ENCODE measurements at regions not wholly inside any gene's neighbourhood (a gene's known extent, or its start where the extent isn't known, plus 50 kb on each side); places are given as distances from the start of the nearest gene placed in this dataset.

DNA sequence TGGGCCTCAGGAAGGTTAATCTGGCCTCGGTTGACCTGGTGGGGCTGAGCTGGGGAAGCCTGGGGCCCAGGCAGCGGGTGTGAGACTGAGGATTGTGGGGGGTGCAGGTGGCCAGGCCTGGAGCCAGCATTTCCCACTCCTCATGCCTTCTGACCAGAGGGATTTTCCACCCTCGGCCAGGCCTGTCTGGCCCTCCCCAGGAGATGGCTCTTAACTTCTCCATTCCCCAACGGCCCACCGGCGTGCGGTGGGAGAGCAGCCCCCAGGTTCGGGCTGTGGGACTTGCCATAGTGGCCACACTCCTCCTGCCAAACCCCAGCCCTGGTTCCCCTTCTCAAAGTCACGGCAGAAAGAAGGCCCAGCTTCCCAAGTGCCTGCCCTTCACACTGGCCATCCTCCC lies 126.5 kb upstream of the RUNX3 start:
- H3K27ac Mint-ChIP-seq: no peak overlapping the region
- H3K36me3 ChIP-seq (ENCODE audit: control insufficient read depth, insufficient read depth, low read length): no peaks in the 10 kb centered on the region
- 92 to 95% methylated on average over 7 to 9 of the region's 9 CpGs for whole genome bisulfite sequencing, 2 experiments (ENCODE audit: insufficient coverage in 1 of 2, insufficient read length in 1 of 2)
- no peak overlapping the region for H3K9ac ChIP-seq (ENCODE audit: extremely low read depth, low read length, poor library complexity, severe bottlenecking)
- TF ChIP-seq, protein P1, sequence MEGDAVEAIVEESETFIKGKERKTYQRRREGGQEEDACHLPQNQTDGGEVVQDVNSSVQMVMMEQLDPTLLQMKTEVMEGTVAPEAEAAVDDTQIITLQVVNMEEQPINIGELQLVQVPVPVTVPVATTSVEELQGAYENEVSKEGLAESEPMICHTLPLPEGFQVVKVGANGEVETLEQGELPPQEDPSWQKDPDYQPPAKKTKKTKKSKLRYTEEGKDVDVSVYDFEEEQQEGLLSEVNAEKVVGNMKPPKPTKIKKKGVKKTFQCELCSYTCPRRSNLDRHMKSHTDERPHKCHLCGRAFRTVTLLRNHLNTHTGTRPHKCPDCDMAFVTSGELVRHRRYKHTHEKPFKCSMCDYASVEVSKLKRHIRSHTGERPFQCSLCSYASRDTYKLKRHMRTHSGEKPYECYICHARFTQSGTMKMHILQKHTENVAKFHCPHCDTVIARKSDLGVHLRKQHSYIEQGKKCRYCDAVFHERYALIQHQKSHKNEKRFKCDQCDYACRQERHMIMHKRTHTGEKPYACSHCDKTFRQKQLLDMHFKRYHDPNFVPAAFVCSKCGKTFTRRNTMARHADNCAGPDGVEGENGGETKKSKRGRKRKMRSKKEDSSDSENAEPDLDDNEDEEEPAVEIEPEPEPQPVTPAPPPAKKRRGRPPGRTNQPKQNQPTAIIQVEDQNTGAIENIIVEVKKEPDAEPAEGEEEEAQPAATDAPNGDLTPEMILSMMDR (conservative IDR thresholded peaks at IDR 0.05): no peak
- H3K9me3 ChIP-seq (ENCODE audit: control insufficient read depth, low read length): no peaks in the 10 kb centered on the region
- no peaks in the 10 kb centered on the region for H3K9me3 Mint-ChIP-seq
- no peaks in the 10 kb centered on the region for H3K27me3 ChIP-seq (ENCODE audit: control insufficient read depth, insufficient read depth, low read length, poor library complexity, severe bottlenecking)
- no peaks in the 10 kb centered on the region for H3K4me1 ChIP-seq (ENCODE audit: control insufficient read depth, insufficient read depth, low read length)
- peaks cover 2% of the 10 kb centered on the region for H3K27me3 Mint-ChIP-seq (ENCODE audit: insufficient read depth)
- H3K36me3 Mint-ChIP-seq (ENCODE audit: low read depth): no peaks in the 10 kb centered on the region
- no peak for DNase-seq
- H3K4me3 ChIP-seq (ENCODE audit: low read length): no peak overlapping the region
- H3K27ac ChIP-seq (ENCODE audit: low read depth, low read length): no peak overlapping the region
- peaks cover 13% of the 10 kb centered on the region for H3K4me1 Mint-ChIP-seq
- no peak overlapping the region for H3K4me3 Mint-ChIP-seq

DNA sequence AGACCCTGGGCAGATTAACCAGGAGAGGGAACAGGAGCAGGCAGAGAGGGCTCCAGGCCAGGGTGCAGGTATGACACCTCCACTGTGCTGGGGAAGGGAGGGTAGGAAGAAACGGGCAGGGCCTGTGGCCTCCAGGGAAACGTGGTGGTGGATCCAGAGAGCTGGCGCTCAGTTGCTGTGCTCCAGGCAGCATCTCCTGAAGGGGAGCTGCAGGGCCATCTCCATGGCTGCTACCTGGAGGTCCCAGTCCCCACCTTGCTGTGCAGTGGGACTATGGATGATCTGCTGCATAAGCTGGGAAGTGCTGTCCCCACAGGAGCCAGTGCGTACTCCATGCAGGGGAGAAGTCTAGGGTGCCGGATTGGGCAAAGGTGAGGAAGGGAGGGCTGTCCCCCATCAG lies 125.9 kb upstream of the RUNX3 start:
- no peak overlapping the region for H3K9ac ChIP-seq (ENCODE audit: extremely low read depth, low read length, poor library complexity, severe bottlenecking)
- 86 to 90% methylated on average over 4 to 5 of the region's 5 CpGs for WGBS, 2 experiments (ENCODE audit: insufficient coverage in 1 of 2, insufficient read length in 1 of 2)
- Mint-ChIP-seq H3K4me1 (peaks cover 13% of the 10 kb centered on the region), H3K9me3 (no peaks in the 10 kb centered on the region), H3K4me3 (no peak overlapping the region), H3K36me3 (ENCODE audit: low read depth) (no peaks in the 10 kb centered on the region), H3K27ac (no peak overlapping the region), H3K27me3 (ENCODE audit: insufficient read depth) (peaks cover 2% of the 10 kb centered on the region)
- TF ChIP-seq, protein P1 (conservative IDR thresholded peaks at IDR 0.05): no peak
- H3K36me3 ChIP-seq (ENCODE audit: control insufficient read depth, insufficient read depth, low read length): no peaks in the 10 kb centered on the region
- H3K4me1 ChIP-seq (ENCODE audit: control insufficient read depth, insufficient read depth, low read length): no peaks in the 10 kb centered on the region
- H3K4me3 ChIP-seq (ENCODE audit: low read length): no peak overlapping the region
- no peaks in the 10 kb centered on the region for H3K9me3 ChIP-seq (ENCODE audit: control insufficient read depth, low read length)
- H3K27me3 ChIP-seq (ENCODE audit: control insufficient read depth, insufficient read depth, low read length, poor library complexity, severe bottlenecking): no peaks in the 10 kb centered on the region
- DNase-seq: no peak
- no peak overlapping the region for H3K27ac ChIP-seq (ENCODE audit: low read depth, low read length)

DNA sequence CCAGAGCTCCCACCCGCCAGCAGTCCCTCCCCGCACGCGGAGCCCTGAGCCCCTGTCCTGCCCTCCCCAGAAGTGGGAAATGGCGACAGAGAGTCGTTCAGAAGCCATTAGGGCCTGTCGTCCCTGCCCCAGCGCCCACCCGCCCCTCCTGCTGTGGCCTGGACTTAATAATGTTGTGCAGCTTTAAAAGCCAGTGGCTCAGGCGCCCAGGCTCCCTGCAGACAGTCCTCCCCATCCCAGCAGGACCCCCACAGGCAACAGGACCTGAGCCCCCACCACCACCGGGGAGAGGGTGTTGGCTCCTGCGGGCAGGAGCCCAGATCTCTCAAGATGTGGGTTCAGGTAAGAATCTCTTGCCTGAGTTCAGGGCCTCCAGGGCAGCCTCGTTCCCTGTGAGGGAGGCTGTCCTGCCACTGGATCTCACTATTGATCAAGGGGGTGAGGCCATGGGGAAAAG lies 125.3 kb upstream of the RUNX3 start:
- no peaks in the 10 kb centered on the region for H3K36me3 Mint-ChIP-seq (ENCODE audit: low read depth)
- Histone ChIP-seq H3K36me3 (ENCODE audit: control insufficient read depth, insufficient read depth, low read length) (no peaks in the 10 kb centered on the region), H3K4me3 (ENCODE audit: low read length) (no peak overlapping the region), H3K27me3 (ENCODE audit: control insufficient read depth, insufficient read depth, low read length, poor library complexity, severe bottlenecking) (no peaks in the 10 kb centered on the region), H3K27ac (ENCODE audit: low read depth, low read length) (no peak overlapping the region), H3K9ac (ENCODE audit: extremely low read depth, low read length, poor library complexity, severe bottlenecking) (no peak overlapping the region), H3K4me1 (ENCODE audit: control insufficient read depth, insufficient read depth, low read length) (no peaks in the 10 kb centered on the region), H3K9me3 (ENCODE audit: control insufficient read depth, low read length) (no peaks in the 10 kb centered on the region)
- peaks cover 13% of the 10 kb centered on the region for H3K4me1 Mint-ChIP-seq
- H3K4me3 Mint-ChIP-seq: no peak overlapping the region
- peaks cover 2% of the 10 kb centered on the region for H3K27me3 Mint-ChIP-seq (ENCODE audit: insufficient read depth)
- WGBS, 2 experiments (ENCODE audit: insufficient coverage in 1 of 2, insufficient read length in 1 of 2): 64 to 86% methylated on average over 7 to 13 of the region's 13 CpGs
- no peak for DNase-seq
- H3K9me3 Mint-ChIP-seq: no peaks in the 10 kb centered on the region
- no peak overlapping the region for H3K27ac Mint-ChIP-seq
- TF ChIP-seq, protein P1 (conservative IDR thresholded peaks at IDR 0.05): no peak
